IPS DF 6.9 (cell line): ENCODE measurements at regions not wholly inside any gene's neighbourhood (a gene's known extent, or its start where the extent isn't known, plus 50 kb on each side); places are given as distances from the start of the nearest gene placed in this dataset.
"Not testable (repeated sequence)": the region's sequence is repeated elsewhere in the genome, so short reads cannot be mapped to it uniquely, and the experiment has no call there.

Source experiments
- DNase-seq: peaks from one replicate; pipeline ENCODE4 v3.0.0-alpha.2; 2013; ENCODE audit warnings: low read depth, low spot score
- H3K27ac ChIP-seq: one replicate; pipeline ENCODE4 v1.5.1; 2013; ENCODE audit warnings: low read length, control low read depth
- H3K27me3 ChIP-seq: 2 replicates; pipeline ENCODE4 v1.6.1; 2013; ENCODE audit warnings: mild to moderate bottlenecking, low read length; ENCODE audit not compliant: control insufficient read depth, insufficient read depth
- H3K36me3 ChIP-seq: 2 replicates; pipeline ENCODE4 v1.6.1; 2013; ENCODE audit warnings: low read length; ENCODE audit not compliant: control insufficient read depth, insufficient read depth
- H3K4me1 ChIP-seq: 2 replicates; pipeline ENCODE4 v1.6.1; 2013; ENCODE audit warnings: low read length; ENCODE audit not compliant: control insufficient read depth, insufficient read depth
- H3K4me3 ChIP-seq: 2 replicates; pipeline ENCODE4 v1.5.1; 2013; ENCODE audit warnings: mild to moderate bottlenecking, low read length
- H3K9me3 ChIP-seq: 2 replicates; pipeline ENCODE4 v1.6.1; 2013; ENCODE audit warnings: low read length, inconsistent platforms; ENCODE audit not compliant: control insufficient read depth, insufficient read depth
- WGBS: extraction: QIAGEN DNeasy Blood & Tissue Kit; methylation state at CpG from one replicate; pipeline ENCODE4 v1.1.7; 2013; ENCODE audit warnings: mixed read lengths, missing lambda C conversion rate; ENCODE audit not compliant: insufficient read length, insufficient coverage; 5-methylcytosine and 5-hydroxymethylcytosine counted together

- no peak overlapping the region for H3K4me3 ChIP-seq
- H3K27me3 ChIP-seq, result no peaks in the 10 kb centered on the region
- no peak overlapping the region for H3K27ac ChIP-seq
- H3K4me1 ChIP-seq, result no peaks in the 10 kb centered on the region
- no CpG with 5 or more reads among the region's 14 CpGs for WGBS
- DNase-seq, result no peak
- H3K36me3 ChIP-seq, result no peaks in the 10 kb centered on the region
- peaks cover 44% of the 10 kb centered on the region for H3K9me3 ChIP-seq
Measured at GRCh38 chr10:130711072-130711471, 574.9 kb downstream of the GLRX3 start.

- peaks cover 50% of the 10 kb centered on the region for H3K9me3 ChIP-seq
- no CpG with 5 or more reads among the region's 4 CpGs for WGBS
- no peak for DNase-seq
Measured at GRCh38 chr10:130713135-130713534, 576.9 kb downstream of the GLRX3 start.

DNA sequence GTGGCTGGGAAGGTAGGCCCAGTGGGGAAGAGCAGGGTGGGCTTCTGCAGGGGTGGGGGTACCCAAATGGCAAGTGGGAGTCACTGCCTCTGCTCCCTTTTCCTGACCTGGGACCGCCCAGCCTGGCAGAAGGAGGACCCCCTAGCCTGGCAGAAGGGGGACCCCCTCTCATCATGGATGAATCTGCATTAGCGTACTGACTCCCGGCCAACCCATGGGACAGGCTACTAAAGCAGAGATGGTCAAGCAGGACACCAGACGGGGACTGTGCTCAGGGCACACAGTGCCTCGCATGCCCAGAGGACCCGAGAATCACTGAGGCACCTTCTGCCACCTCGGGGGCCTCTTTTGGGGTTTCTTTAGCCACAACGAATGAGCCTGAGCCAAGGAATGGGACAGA is 577.5 kb downstream of the GLRX3 start:
- no peak overlapping the region for H3K4me3 ChIP-seq
- no peaks in the 10 kb centered on the region for H3K4me1 ChIP-seq
- no peak overlapping the region for H3K27ac ChIP-seq
- no CpG with 5 or more reads among the region's 8 CpGs for WGBS
- DNase-seq, result no peak
- H3K9me3 ChIP-seq, result peaks cover 51% of the 10 kb centered on the region
- H3K36me3 ChIP-seq, result no peaks in the 10 kb centered on the region
- H3K27me3 ChIP-seq, result no peaks in the 10 kb centered on the region

More at GRCh38 chr10:130713135-130713534, 576.9 kb downstream of the GLRX3 start:
- Histone ChIP-seq H3K27me3 (no peaks in the 10 kb centered on the region), H3K36me3 (no peaks in the 10 kb centered on the region), H3K4me1 (no peaks in the 10 kb centered on the region), H3K27ac (no peak overlapping the region), H3K4me3 (no peak overlapping the region)

GRCh38 chr10:130714742-130715467 is 578.7 kb downstream of the GLRX3 start:
- Histone ChIP-seq H3K4me1 (no peaks in the 10 kb centered on the region), H3K27me3 (no peaks in the 10 kb centered on the region), H3K4me3 (no peak overlapping the region), H3K36me3 (no peaks in the 10 kb centered on the region), H3K27ac (no peak overlapping the region), H3K9me3 (peaks cover 53% of the 10 kb centered on the region)
- no CpG with 5 or more reads among the region's 20 CpGs for WGBS
- DNase-seq, result no peak

DNA sequence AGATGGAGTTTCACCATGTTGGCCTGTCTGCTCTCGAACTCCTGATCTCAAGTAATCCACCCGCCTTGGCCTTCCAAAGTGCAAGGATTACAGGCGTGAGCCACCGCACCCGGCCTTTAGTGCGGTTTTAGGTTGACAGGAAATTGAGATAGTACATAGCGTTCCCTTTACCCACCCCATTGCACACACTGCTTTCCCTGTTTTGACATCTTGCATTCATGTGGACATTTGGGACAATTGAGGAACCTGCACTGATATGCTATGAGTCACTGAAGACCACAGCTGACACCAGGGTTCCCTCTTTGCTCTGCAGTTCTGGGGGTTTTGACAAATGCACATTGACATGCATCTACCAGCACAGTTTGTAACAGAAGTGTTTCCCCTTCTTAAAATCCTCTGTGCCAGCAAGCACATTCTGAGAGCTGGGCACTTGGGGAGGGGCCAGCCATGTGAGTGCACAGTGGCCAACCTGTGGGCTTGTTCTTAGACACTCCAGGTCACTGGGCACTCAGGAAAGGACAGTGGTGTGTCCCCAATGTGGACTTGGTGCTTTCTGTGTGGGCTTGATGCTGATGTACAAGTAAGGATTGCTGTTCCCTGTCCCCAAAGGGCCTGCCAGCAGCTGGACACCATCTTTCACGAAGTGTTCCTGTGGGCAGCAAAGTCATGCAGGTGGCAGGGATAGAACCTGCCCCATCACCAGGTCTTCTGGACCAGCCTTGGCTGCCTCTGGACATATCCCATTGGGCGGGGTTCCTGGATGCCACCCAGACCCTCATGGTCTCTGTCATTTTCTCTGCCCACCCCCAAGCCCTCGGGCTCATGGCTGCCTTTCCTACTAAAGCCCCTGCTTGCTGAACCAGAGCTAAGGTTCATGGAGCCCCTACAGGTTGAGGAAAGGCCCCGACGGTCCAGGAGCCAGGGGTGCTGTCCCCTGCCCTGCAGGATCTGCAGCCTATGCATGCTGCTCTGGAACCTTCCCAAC is 579.8 kb downstream of the GLRX3 start:
- no peak for DNase-seq
- WGBS, result no CpG with 5 or more reads among the region's 12 CpGs
- Histone ChIP-seq H3K27ac (no peak overlapping the region), H3K36me3 (no peaks in the 10 kb centered on the region), H3K4me3 (no peak overlapping the region), H3K9me3 (peaks cover 45% of the 10 kb centered on the region), H3K27me3 (no peaks in the 10 kb centered on the region), H3K4me1 (no peaks in the 10 kb centered on the region)

DNA sequence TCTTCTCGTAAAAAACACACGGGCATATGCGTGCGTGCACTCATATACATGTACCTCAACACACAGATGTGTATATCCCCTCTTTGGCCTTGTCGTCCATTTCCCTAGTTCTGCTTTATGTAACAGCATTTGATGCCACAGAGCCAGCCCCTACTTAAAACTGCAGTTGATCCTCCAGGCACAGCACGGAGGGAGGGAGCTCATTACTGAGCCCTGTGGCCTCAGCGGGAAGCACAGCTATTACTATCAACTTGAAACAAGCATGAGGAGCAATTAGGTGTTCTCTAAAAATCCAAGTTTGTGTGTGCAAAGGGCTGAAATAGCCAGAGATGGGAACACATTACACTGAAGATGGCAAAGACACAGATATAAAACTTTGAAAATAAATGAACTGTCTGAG is 580.9 kb downstream of the GLRX3 start:
- no peak for DNase-seq
- Histone ChIP-seq H3K27me3 (no peaks in the 10 kb centered on the region), H3K4me1 (no peaks in the 10 kb centered on the region), H3K36me3 (no peaks in the 10 kb centered on the region), H3K9me3 (peaks cover 40% of the 10 kb centered on the region), H3K27ac (no peak overlapping the region), H3K4me3 (no peak overlapping the region)
- no CpG with 5 or more reads among the region's 7 CpGs for WGBS

- WGBS, result no CpG with 5 or more reads among the region's 9 CpGs
Measured at GRCh38 chr10:130718744-130719447, 582.7 kb downstream of the GLRX3 start.

GRCh38 chr10:130719448-130719752 is 583.2 kb downstream of the GLRX3 start:
- H3K27me3 ChIP-seq, result no peaks in the 10 kb centered on the region
- no peaks in the 10 kb centered on the region for H3K36me3 ChIP-seq
- no peak overlapping the region for H3K4me3 ChIP-seq
- DNase-seq, result no peak
- WGBS, result no CpG with 5 or more reads among the region's 2 CpGs
- H3K4me1 ChIP-seq, result no peaks in the 10 kb centered on the region
- peaks cover 32% of the 10 kb centered on the region for H3K9me3 ChIP-seq
- no peak overlapping the region for H3K27ac ChIP-seq

More at GRCh38 chr10:130718744-130719447, 582.7 kb downstream of the GLRX3 start:
- H3K36me3 ChIP-seq, H3K4me3 ChIP-seq, H3K27ac ChIP-seq, DNase-seq, H3K4me1 ChIP-seq, H3K27me3 ChIP-seq: not testable (repeated sequence)
- H3K9me3 ChIP-seq, result peaks cover 34% of the 10 kb centered on the region

DNA sequence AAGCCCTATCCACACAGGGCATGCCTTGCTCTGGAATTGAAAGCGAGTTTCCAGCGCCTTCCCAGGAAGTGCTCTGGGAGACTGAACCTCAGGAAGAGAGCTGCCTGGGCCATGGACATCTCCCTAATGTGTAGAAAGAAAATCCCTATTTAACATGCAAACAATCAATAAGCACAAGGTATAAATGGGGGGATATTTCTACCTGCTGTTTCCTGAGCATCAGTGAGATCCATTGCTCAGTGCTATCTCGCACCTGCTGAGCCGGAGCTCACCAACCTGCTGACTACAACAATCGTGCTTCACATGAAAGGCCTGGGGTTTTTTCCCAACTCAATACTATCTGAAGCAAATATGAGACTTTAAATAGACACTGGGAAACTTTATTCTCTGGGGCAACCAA is 584.0 kb downstream of the GLRX3 start:
- no peak for DNase-seq
- WGBS, result no CpG with 5 or more reads among the region's 5 CpGs
- no peaks in the 10 kb centered on the region for H3K4me1 ChIP-seq
- H3K27me3 ChIP-seq, result no peaks in the 10 kb centered on the region; the same call in 1 of the 2 replicates
- no peaks in the 10 kb centered on the region for H3K36me3 ChIP-seq
- H3K27ac ChIP-seq, result no peak overlapping the region
- H3K9me3 ChIP-seq, result peaks cover 30% of the 10 kb centered on the region
- no peak overlapping the region for H3K4me3 ChIP-seq

- Histone ChIP-seq H3K27me3 (no peaks in the 10 kb centered on the region; the same call in 1 of the 2 replicates), H3K4me3 (no peak overlapping the region), H3K9me3 (peaks cover 29% of the 10 kb centered on the region), H3K36me3 (no peaks in the 10 kb centered on the region), H3K27ac (no peak overlapping the region), H3K4me1 (no peaks in the 10 kb centered on the region)
- no peak for DNase-seq
- WGBS, result no CpG with 5 or more reads among the region's 14 CpGs
Measured at GRCh38 chr10:130721971-130722370, 585.8 kb downstream of the GLRX3 start.
